ENCODE measurements at regions not wholly inside any gene's neighbourhood (a gene's known extent, or its start where the extent isn't known, plus 50 kb on each side); places are given as distances from the start of the nearest gene placed in this dataset.

GRCh38 chr14:95456281-95456680 is 60.2 kb downstream of the SYNE3 start:
- Histone ChIP-seq H3K27ac (ENCODE audit: insufficient read depth, low read depth, low read length, poor library complexity, severe bottlenecking) (no peak overlapping the region), H3K4me1 (ENCODE audit: control insufficient read depth, insufficient read depth, low read length) (peaks cover 11% of the 10 kb centered on the region), H3K36me3 (ENCODE audit: control insufficient read depth, insufficient read depth, low read length) (no peaks in the 10 kb centered on the region), H3K9me3 (ENCODE audit: control insufficient read depth, low read length) (no peaks in the 10 kb centered on the region), H3K4me3 (ENCODE audit: insufficient read depth, low read depth, low read length) (no peak overlapping the region), H3K27me3 (ENCODE audit: control insufficient read depth, insufficient read depth, low read length, poor library complexity, severe bottlenecking) (peaks cover 15% of the 10 kb centered on the region)
- 90 to 92% methylated on average over 8 of the region's 8 CpGs for WGBS, 2 experiments

GRCh38 chr14:95455246-95455645 is 61.2 kb downstream of the SYNE3 start:
- Histone ChIP-seq H3K9me3 (ENCODE audit: control insufficient read depth, low read length) (no peaks in the 10 kb centered on the region), H3K27ac (ENCODE audit: insufficient read depth, low read depth, low read length, poor library complexity, severe bottlenecking) (no peak overlapping the region), H3K4me1 (ENCODE audit: control insufficient read depth, insufficient read depth, low read length) (peaks cover under 1% of the 10 kb centered on the region), H3K27me3 (ENCODE audit: control insufficient read depth, insufficient read depth, low read length, poor library complexity, severe bottlenecking) (peaks cover 5% of the 10 kb centered on the region), H3K36me3 (ENCODE audit: control insufficient read depth, insufficient read depth, low read length) (no peaks in the 10 kb centered on the region), H3K4me3 (ENCODE audit: insufficient read depth, low read depth, low read length) (no peak overlapping the region)
- 91 to 92% methylated on average over 17 of the region's 17 CpGs for WGBS, 2 experiments

GRCh38 chr14:95453713-95453980 is 62.8 kb downstream of the SYNE3 start:
- H3K27me3 ChIP-seq (ENCODE audit: control insufficient read depth, insufficient read depth, low read length, poor library complexity, severe bottlenecking), result no peaks in the 10 kb centered on the region
- H3K36me3 ChIP-seq (ENCODE audit: control insufficient read depth, insufficient read depth, low read length), result no peaks in the 10 kb centered on the region
- no peak overlapping the region for H3K4me3 ChIP-seq (ENCODE audit: insufficient read depth, low read depth, low read length)
- 90 to 96% methylated on average over 1 of the region's 1 CpG for WGBS, 2 experiments
- H3K9me3 ChIP-seq (ENCODE audit: control insufficient read depth, low read length), result no peaks in the 10 kb centered on the region
- H3K4me1 ChIP-seq (ENCODE audit: control insufficient read depth, insufficient read depth, low read length), result no peaks in the 10 kb centered on the region
- no peak overlapping the region for H3K27ac ChIP-seq (ENCODE audit: insufficient read depth, low read depth, low read length, poor library complexity, severe bottlenecking)

GRCh38 chr14:95452893-95453712 is 63.3 kb downstream of the SYNE3 start:
- H3K9me3 ChIP-seq (ENCODE audit: control insufficient read depth, low read length), result no peaks in the 10 kb centered on the region
- H3K4me3 ChIP-seq (ENCODE audit: insufficient read depth, low read depth, low read length), result no peak overlapping the region
- no peaks in the 10 kb centered on the region for H3K4me1 ChIP-seq (ENCODE audit: control insufficient read depth, insufficient read depth, low read length)
- no peaks in the 10 kb centered on the region for H3K27me3 ChIP-seq (ENCODE audit: control insufficient read depth, insufficient read depth, low read length, poor library complexity, severe bottlenecking)
- no peaks in the 10 kb centered on the region for H3K36me3 ChIP-seq (ENCODE audit: control insufficient read depth, insufficient read depth, low read length)
- no peak overlapping the region for H3K27ac ChIP-seq (ENCODE audit: insufficient read depth, low read depth, low read length, poor library complexity, severe bottlenecking)
- WGBS, 2 experiments, result 78 to 85% methylated on average over 10 of the region's 10 CpGs

- no peaks in the 10 kb centered on the region for H3K4me1 ChIP-seq (ENCODE audit: control insufficient read depth, insufficient read depth, low read length)
- H3K36me3 ChIP-seq (ENCODE audit: control insufficient read depth, insufficient read depth, low read length), result no peaks in the 10 kb centered on the region
- no peak overlapping the region for H3K27ac ChIP-seq (ENCODE audit: insufficient read depth, low read depth, low read length, poor library complexity, severe bottlenecking)
- WGBS, 2 experiments, result 89 to 91% methylated on average over 18 of the region's 18 CpGs
- no peaks in the 10 kb centered on the region for H3K9me3 ChIP-seq (ENCODE audit: control insufficient read depth, low read length)
- H3K27me3 ChIP-seq (ENCODE audit: control insufficient read depth, insufficient read depth, low read length, poor library complexity, severe bottlenecking), result no peaks in the 10 kb centered on the region
- no peak overlapping the region for H3K4me3 ChIP-seq (ENCODE audit: insufficient read depth, low read depth, low read length)
Observed at GRCh38 chr14:95452176-95452892, 64.1 kb downstream of the SYNE3 start.

GRCh38 chr14:95449131-95449530 is 67.3 kb downstream of the SYNE3 start:
- Histone ChIP-seq H3K36me3 (ENCODE audit: control insufficient read depth, insufficient read depth, low read length) (no peaks in the 10 kb centered on the region), H3K27ac (ENCODE audit: insufficient read depth, low read depth, low read length, poor library complexity, severe bottlenecking) (no peak overlapping the region), H3K4me1 (ENCODE audit: control insufficient read depth, insufficient read depth, low read length) (no peaks in the 10 kb centered on the region), H3K4me3 (ENCODE audit: insufficient read depth, low read depth, low read length) (no peak overlapping the region), H3K27me3 (ENCODE audit: control insufficient read depth, insufficient read depth, low read length, poor library complexity, severe bottlenecking) (no peaks in the 10 kb centered on the region), H3K9me3 (ENCODE audit: control insufficient read depth, low read length) (no peaks in the 10 kb centered on the region)
- whole genome bisulfite sequencing, 2 experiments, result 94 to 95% methylated on average over 11 of the region's 11 CpGs

GRCh38 chr14:95446470-95446869 is 70.0 kb downstream of the SYNE3 start:
- WGBS, 2 experiments, result 93 to 96% methylated on average over 4 of the region's 4 CpGs
- Histone ChIP-seq H3K9me3 (ENCODE audit: control insufficient read depth, low read length) (no peaks in the 10 kb centered on the region), H3K36me3 (ENCODE audit: control insufficient read depth, insufficient read depth, low read length) (no peaks in the 10 kb centered on the region), H3K4me1 (ENCODE audit: control insufficient read depth, insufficient read depth, low read length) (no peaks in the 10 kb centered on the region), H3K4me3 (ENCODE audit: insufficient read depth, low read depth, low read length) (no peak overlapping the region), H3K27ac (ENCODE audit: insufficient read depth, low read depth, low read length, poor library complexity, severe bottlenecking) (no peak overlapping the region), H3K27me3 (ENCODE audit: control insufficient read depth, insufficient read depth, low read length, poor library complexity, severe bottlenecking) (no peaks in the 10 kb centered on the region)

- H3K27ac ChIP-seq (ENCODE audit: insufficient read depth, low read depth, low read length, poor library complexity, severe bottlenecking), result no peak overlapping the region
- WGBS, 2 experiments, result 84 to 86% methylated on average over 6 of the region's 6 CpGs
Observed at GRCh38 chr14:95445676-95446075, 70.8 kb downstream of the SYNE3 start.

GRCh38 chr14:95445161-95445560 is 71.3 kb downstream of the SYNE3 start:
- Histone ChIP-seq H3K27ac (ENCODE audit: insufficient read depth, low read depth, low read length, poor library complexity, severe bottlenecking) (no peak overlapping the region), H3K27me3 (ENCODE audit: control insufficient read depth, insufficient read depth, low read length, poor library complexity, severe bottlenecking) (no peaks in the 10 kb centered on the region), H3K4me1 (ENCODE audit: control insufficient read depth, insufficient read depth, low read length) (peaks cover 6% of the 10 kb centered on the region), H3K36me3 (ENCODE audit: control insufficient read depth, insufficient read depth, low read length) (no peaks in the 10 kb centered on the region), H3K9me3 (ENCODE audit: control insufficient read depth, low read length) (no peaks in the 10 kb centered on the region), H3K4me3 (ENCODE audit: insufficient read depth, low read depth, low read length) (no peak overlapping the region)
- WGBS, 2 experiments, result 89 to 93% methylated on average over 3 of the region's 3 CpGs

More at GRCh38 chr14:95445676-95446075, 70.8 kb downstream of the SYNE3 start:
- Histone ChIP-seq H3K36me3 (ENCODE audit: control insufficient read depth, insufficient read depth, low read length) (no peaks in the 10 kb centered on the region), H3K27me3 (ENCODE audit: control insufficient read depth, insufficient read depth, low read length, poor library complexity, severe bottlenecking) (no peaks in the 10 kb centered on the region), H3K4me1 (ENCODE audit: control insufficient read depth, insufficient read depth, low read length) (peaks cover 6% of the 10 kb centered on the region), H3K4me3 (ENCODE audit: insufficient read depth, low read depth, low read length) (no peak overlapping the region), H3K9me3 (ENCODE audit: control insufficient read depth, low read length) (no peaks in the 10 kb centered on the region)

- no peaks in the 10 kb centered on the region for H3K27me3 ChIP-seq (ENCODE audit: control insufficient read depth, insufficient read depth, low read length, poor library complexity, severe bottlenecking)
- no peak overlapping the region for H3K27ac ChIP-seq (ENCODE audit: insufficient read depth, low read depth, low read length, poor library complexity, severe bottlenecking)
- 87 to 89% methylated on average over 16 of the region's 16 CpGs for WGBS, 2 experiments
- H3K9me3 ChIP-seq (ENCODE audit: control insufficient read depth, low read length), result no peaks in the 10 kb centered on the region
- no peak overlapping the region for H3K4me3 ChIP-seq (ENCODE audit: insufficient read depth, low read depth, low read length)
- no peaks in the 10 kb centered on the region for H3K36me3 ChIP-seq (ENCODE audit: control insufficient read depth, insufficient read depth, low read length)
- peaks cover 6% of the 10 kb centered on the region for H3K4me1 ChIP-seq (ENCODE audit: control insufficient read depth, insufficient read depth, low read length)
Observed at GRCh38 chr14:95444132-95445129, 72.0 kb downstream of the SYNE3 start.

All from ectodermal cell (in vitro differentiated cells).